B cell (primary cell): ENCODE measurements at regions not wholly inside any gene's neighbourhood (a gene's known extent, or its start where the extent isn't known, plus 50 kb on each side); places are given as distances from the start of the nearest gene placed in this dataset.
"Not testable (repeated sequence)": the region's sequence is repeated elsewhere in the genome, so short reads cannot be mapped to it uniquely, and the experiment has no call there.

Experiments used
- ATAC-seq: fragments of 200-7000 bp; cut with Tn5 transposase; one replicate; pipeline ENCODE4 v1.10.0; 2021; ENCODE audit warnings: low read depth, mild to moderate bottlenecking, moderate number of reproducible peaks, moderate library complexity
- CTCF ChIA-PET: fragments of 350-600 bp; sonication (Branson Sonifier 250); formaldehyde crosslinking; loops from one replicate; lab custom pipeline; 2021; ENCODE audit warnings: antibody characterized with exemption, inconsistent platforms; lab: Charles Lee
- POLR2A ChIA-PET: fragments of 350-600 bp; sonication (Branson Sonifier 250); formaldehyde crosslinking; loops from one replicate; lab custom pipeline; 2021; ENCODE audit warnings: antibody characterized with exemption; lab: Charles Lee
- DNase-seq: peaks from one replicate; pipeline ENCODE4 v3.0.0; 2013
- H2AFZ ChIP-seq: 2 replicates; pipeline ENCODE4 v1.6.1; 2012; ENCODE audit warnings: mild to moderate bottlenecking, low read depth, low read length; ENCODE audit not compliant: insufficient read depth, poor library complexity, severe bottlenecking
- H3K27ac ChIP-seq, 2 donors: 1 replicate in 1 of 2; 2 replicates in 1 of 2; pipeline ENCODE4 v1.5.1; 2012 to 2013; ENCODE audit warnings: low read length in 2 of 2, mild to moderate bottlenecking in 2 of 2, moderate library complexity in 1 of 2
- H3K27me3 ChIP-seq, 4 experiments: fragments of 200-600 bp in 1 of 4; sonication (generic) in 1 of 4; replicated peaks in 1 of 4; 1 replicate in 2 of 4; 2 replicates in 2 of 4; pipeline versions ENCODE4 v1.6.1 to v1.7.0; 2013 to 2016; ENCODE audit warnings: low read length in 3 of 4, mild to moderate bottlenecking in 2 of 4, mixed read lengths in 1 of 4, moderate library complexity in 1 of 4; ENCODE audit not compliant: insufficient read depth in 4 of 4, control insufficient read depth in 3 of 4; ENCODE audit errors: control extremely low read depth in 1 of 4
- H3K36me3 ChIP-seq, 2 experiments: replicated peaks in 1 of 2; 1 replicate in 1 of 2; 2 replicates in 1 of 2; pipeline versions ENCODE4 v1.6.1 to v1.7.1; 2013; ENCODE audit warnings: low read length in 1 of 2; ENCODE audit not compliant: insufficient read depth in 2 of 2, control insufficient read depth in 1 of 2; ENCODE audit errors: control extremely low read depth in 1 of 2, extremely low read depth in 1 of 2
- H3K4me1 ChIP-seq, 2 donors: fragments of 200-600 bp in 1 of 2; sonication (generic) in 1 of 2; 1 replicate in 1 of 2; 2 replicates in 1 of 2; pipeline versions ENCODE4 v1.5.1 to v1.6.1; 2013 to 2017; ENCODE audit warnings: low read length in 2 of 2; ENCODE audit not compliant: control insufficient read depth in 2 of 2, insufficient read depth in 2 of 2
- H3K4me2 ChIP-seq: replicated peaks from 2 replicates; pipeline ENCODE3; 2012; ENCODE audit warnings: mild to moderate bottlenecking, low read depth, low read length; ENCODE audit not compliant: poor library complexity, severe bottlenecking
- H3K4me3 ChIP-seq, 5 experiments: fragments of 200-600 bp in 1 of 5; sonication (generic) in 1 of 5; 1 replicate in 3 of 5; 2 replicates in 2 of 5; pipeline versions ENCODE4 v1.5.1 to v1.7.0; 2011 to 2016; ENCODE audit warnings: low read length in 4 of 5, mild to moderate bottlenecking in 4 of 5, low read depth in 2 of 5, control low read depth in 1 of 5, moderate library complexity in 1 of 5; ENCODE audit not compliant: insufficient read depth in 1 of 5; ENCODE audit errors: control extremely low read depth in 1 of 5, extremely low read depth in 1 of 5
- H3K79me2 ChIP-seq: fragments of 200-600 bp; sonication (generic); one replicate; pipeline ENCODE4 v1.6.0; 2016; ENCODE audit warnings: low read length; ENCODE audit not compliant: control insufficient read depth, insufficient read depth
- H3K9ac ChIP-seq: fragments of 200-600 bp; sonication (generic); 2 replicates; pipeline ENCODE4 v1.6.1; 2017; ENCODE audit warnings: mild to moderate bottlenecking, low read length, moderate library complexity
- H3K9me3 ChIP-seq, 3 donors: one replicate each; pipeline versions ENCODE4 v1.6.1 to v1.7.1; 2013; ENCODE audit warnings: low read length in 2 of 3; ENCODE audit not compliant: control insufficient read depth in 2 of 3, insufficient read depth in 1 of 3; ENCODE audit errors: control extremely low read depth in 1 of 3
- H4K20me1 ChIP-seq: 2 replicates; pipeline ENCODE4 v1.6.0; 2012; ENCODE audit warnings: mild to moderate bottlenecking, low read length; ENCODE audit not compliant: insufficient read depth, control insufficient read depth, poor library complexity, severe bottlenecking
- H3K27ac Mint-ChIP-seq: one replicate; pipeline ENCODE4 v1.8.0; 2021; ENCODE audit warnings: mixed read lengths
- H3K27me3 Mint-ChIP-seq: one replicate; pipeline ENCODE4 v1.8.0; 2021; ENCODE audit warnings: mixed read lengths
- H3K4me1 Mint-ChIP-seq: one replicate; pipeline ENCODE4 v1.8.0; 2021; ENCODE audit warnings: mixed read lengths
- H3K4me3 Mint-ChIP-seq: one replicate; pipeline ENCODE4 v1.8.0; 2021; ENCODE audit warnings: mixed read lengths
- H3K9me3 Mint-ChIP-seq: one replicate; pipeline ENCODE4 v1.8.0; 2022; ENCODE audit warnings: mixed read lengths; ENCODE audit not compliant: insufficient read depth
- EZH2 ChIP-seq: IDR thresholded peaks from 2 replicates; pipeline ENCODE4 v1.6.1; 2012; ENCODE audit warnings: borderline replicate concordance, low read depth, mild to moderate bottlenecking, moderate library complexity, low read length; ENCODE audit not compliant: insufficient read depth, poor library complexity, severe bottlenecking
- WGBS: methylation state at CpG from one replicate; pipeline ENCODE4 v1.1.5; 2013; ENCODE audit warnings: missing lambda C conversion rate; ENCODE audit not compliant: insufficient coverage; 5-methylcytosine and 5-hydroxymethylcytosine counted together
- intact Hi-C: fragments of 100-400 bp; cut with micrococcal nuclease; formaldehyde crosslinking; loops from one replicate; pipeline ENCODE4 v1.10.0; 2022
- TF ChIP-seq, protein P1 (sequence below): fragments of 200-600 bp; IDR thresholded peaks from one replicate; pipeline ENCODE4 v1.8.0; 2022; ENCODE audit warnings: antibody characterized with exemption, mild to moderate bottlenecking

DNA sequence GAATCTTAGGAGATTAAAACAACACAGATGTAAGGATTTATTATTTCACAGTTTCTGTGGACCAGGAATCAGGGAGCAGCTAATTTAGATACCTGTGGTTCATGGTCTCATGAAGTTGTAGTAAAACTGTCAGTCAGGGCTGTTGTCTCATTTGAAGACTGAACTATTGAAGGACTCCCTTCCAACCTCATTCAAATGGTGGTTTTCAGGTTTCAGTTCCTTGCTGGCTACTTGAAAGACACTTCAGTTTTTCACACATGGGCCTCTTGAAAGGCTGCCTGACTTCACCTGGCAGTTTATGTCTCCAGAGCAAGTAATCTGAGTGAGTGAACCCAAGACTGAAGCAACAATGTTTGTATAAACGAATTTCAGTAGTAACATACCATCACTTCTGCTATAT is 915.9 kb downstream of the PLA2G4A start:
- Histone ChIP-seq H3K4me2 (no peak overlapping the region), H3K9ac (no peak overlapping the region), H3K9me3 (peaks cover 0 to 3% (median 0%) of the 10 kb centered on the region in 3 donors), H3K27ac (no peak overlapping the region), H4K20me1 (no peaks in the 10 kb centered on the region), H3K36me3 (no peaks in the 10 kb centered on the region), H3K27me3 (no peaks in the 10 kb centered on the region), H3K4me3 (no peak overlapping the region), H2AFZ (no peak overlapping the region), H3K79me2 (no peaks in the 10 kb centered on the region), H3K4me1 (no peaks in the 10 kb centered on the region)
- ChIA-PET CTCF (no interaction called here), POLR2A (no interaction called here)
- Mint-ChIP-seq H3K4me3 (no peak overlapping the region), H3K4me1 (no peaks in the 10 kb centered on the region), H3K9me3 (peaks cover 4% of the 10 kb centered on the region), H3K27me3 (no peaks in the 10 kb centered on the region), H3K27ac (no peak overlapping the region)
- DNase-seq (no peak), ATAC-seq (no peak)
- 40% methylated on average over 1 of the region's 1 CpG for WGBS
- TF ChIP-seq EZH2 = no peak
- TF ChIP-seq, protein P1, sequence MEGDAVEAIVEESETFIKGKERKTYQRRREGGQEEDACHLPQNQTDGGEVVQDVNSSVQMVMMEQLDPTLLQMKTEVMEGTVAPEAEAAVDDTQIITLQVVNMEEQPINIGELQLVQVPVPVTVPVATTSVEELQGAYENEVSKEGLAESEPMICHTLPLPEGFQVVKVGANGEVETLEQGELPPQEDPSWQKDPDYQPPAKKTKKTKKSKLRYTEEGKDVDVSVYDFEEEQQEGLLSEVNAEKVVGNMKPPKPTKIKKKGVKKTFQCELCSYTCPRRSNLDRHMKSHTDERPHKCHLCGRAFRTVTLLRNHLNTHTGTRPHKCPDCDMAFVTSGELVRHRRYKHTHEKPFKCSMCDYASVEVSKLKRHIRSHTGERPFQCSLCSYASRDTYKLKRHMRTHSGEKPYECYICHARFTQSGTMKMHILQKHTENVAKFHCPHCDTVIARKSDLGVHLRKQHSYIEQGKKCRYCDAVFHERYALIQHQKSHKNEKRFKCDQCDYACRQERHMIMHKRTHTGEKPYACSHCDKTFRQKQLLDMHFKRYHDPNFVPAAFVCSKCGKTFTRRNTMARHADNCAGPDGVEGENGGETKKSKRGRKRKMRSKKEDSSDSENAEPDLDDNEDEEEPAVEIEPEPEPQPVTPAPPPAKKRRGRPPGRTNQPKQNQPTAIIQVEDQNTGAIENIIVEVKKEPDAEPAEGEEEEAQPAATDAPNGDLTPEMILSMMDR = no peak
- intact Hi-C loops = no loop called here

DNA sequence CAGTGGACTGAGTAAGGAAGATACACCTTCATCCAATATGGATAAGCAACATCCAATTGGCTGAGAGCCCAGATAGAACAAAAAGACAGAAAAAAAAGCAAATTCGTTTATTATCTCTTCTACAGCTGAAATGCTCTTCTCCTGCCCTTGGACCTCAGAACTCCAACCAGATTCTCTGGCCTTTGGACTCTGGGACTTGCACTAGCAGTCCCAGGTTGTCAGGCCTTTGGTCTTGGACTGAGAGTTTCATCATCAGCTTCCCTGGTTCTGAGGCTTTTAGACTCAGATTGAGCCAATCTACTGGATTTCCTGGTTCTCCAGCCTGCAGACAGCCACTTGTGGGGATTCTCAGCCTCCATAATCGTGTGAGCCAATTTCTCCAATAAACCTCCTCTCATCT is 926.8 kb downstream of the PLA2G4A start:
- intact Hi-C loops = no loop called here
- CTCF ChIA-PET = no interaction called here
- H3K4me1 Mint-ChIP-seq = no peaks in the 10 kb centered on the region

DNA sequence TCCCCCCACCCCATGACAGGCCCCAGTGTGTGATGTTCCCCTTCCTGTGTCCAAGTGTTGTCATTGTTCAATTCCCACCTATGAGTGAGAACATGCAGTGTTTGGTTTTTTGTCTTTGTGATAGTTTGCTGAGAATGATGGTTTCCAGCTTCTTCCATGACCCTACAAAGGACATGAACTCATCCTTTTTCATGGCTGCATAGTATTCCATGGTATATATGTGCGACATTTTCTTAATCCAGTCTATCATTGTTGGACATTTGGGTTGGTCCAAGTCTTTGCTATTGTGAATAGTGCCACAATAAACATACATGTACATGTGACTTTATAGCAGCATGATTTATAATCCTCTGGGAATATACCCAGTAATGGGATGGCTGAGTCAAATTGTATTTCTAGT is 927.9 kb downstream of the PLA2G4A start:
- H3K9me3 ChIP-seq, H3K27me3 Mint-ChIP-seq, H3K4me3 ChIP-seq, H2AFZ ChIP-seq, H3K27ac ChIP-seq, POLR2A ChIA-PET, H3K4me2 ChIP-seq, H3K27ac Mint-ChIP-seq, H3K4me3 Mint-ChIP-seq, CTCF ChIA-PET, H3K27me3 ChIP-seq, H3K4me1 Mint-ChIP-seq, ATAC-seq, H3K9ac ChIP-seq, H3K9me3 Mint-ChIP-seq, H3K79me2 ChIP-seq, H4K20me1 ChIP-seq, H3K36me3 ChIP-seq, intact Hi-C loops, H3K4me1 ChIP-seq, DNase-seq: not testable (repeated sequence)
- no CpG with 5 or more reads among the region's 1 CpG for WGBS

More for the DNA sequence above, 926.8 kb downstream of the PLA2G4A start:
- Histone ChIP-seq H2AFZ (no peak overlapping the region), H3K4me1 (no peaks in the 10 kb centered on the region), H3K4me3 (no peak overlapping the region), H3K27me3 (no peaks in the 10 kb centered on the region), H4K20me1 (no peaks in the 10 kb centered on the region), H3K9ac (no peak overlapping the region), H3K4me2 (no peak overlapping the region), H3K79me2 (no peaks in the 10 kb centered on the region), H3K27ac (no peak overlapping the region), H3K9me3 (no peaks in the 10 kb centered on the region), H3K36me3 (no peaks in the 10 kb centered on the region)
- DNase-seq (no peak), ATAC-seq (no peak)
- Mint-ChIP-seq H3K27me3 (no peaks in the 10 kb centered on the region), H3K9me3 (no peaks in the 10 kb centered on the region), H3K4me3 (no peak overlapping the region), H3K27ac (no peak overlapping the region)
- no peak for TF ChIP-seq EZH2
- TF ChIP-seq, protein P1 = no peak
- WGBS = 78% methylated on average over 2 of the region's 2 CpGs
- POLR2A ChIA-PET = no interaction called here
